ENCODE measurements at regions not wholly inside any gene's neighbourhood (a gene's known extent, or its start where the extent isn't known, plus 50 kb on each side); places are given as distances from the start of the nearest gene placed in this dataset.

DNA sequence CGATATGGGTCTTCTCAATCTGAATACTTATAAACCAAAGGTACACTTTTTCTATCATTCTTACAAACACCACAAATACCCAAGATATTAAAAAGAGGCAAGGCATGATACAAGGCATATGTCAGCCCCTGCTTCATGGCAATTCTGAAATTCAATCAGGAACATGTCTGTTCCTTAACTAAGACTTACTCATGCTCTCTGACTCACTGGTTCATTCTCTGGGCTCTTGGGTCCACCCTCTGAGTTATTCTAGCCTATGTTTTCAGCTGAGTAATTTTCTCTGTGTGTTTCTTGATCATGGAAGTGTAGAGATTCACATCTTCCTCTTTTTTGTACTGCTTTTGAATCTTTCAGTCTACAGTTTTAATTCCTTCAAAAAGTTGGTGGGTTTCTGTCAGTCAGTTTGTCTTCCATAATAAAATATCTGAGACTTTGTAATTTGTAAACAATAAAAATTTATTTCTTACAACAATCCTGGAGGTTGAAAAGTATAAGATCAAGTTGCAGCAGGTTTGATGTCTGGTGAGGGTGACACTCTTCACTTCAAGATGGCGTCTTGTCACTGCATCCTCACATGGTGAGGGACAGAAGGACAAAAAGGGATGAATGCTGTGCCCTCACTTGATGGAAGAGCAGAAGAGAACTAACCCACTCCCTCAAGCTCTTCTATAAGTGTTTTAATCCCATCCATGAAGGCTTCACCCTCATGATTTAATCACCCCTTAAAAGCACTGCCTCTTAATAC is 211.7 kb downstream of the FAM76B start:
- DNase-seq, result no peak

DNA sequence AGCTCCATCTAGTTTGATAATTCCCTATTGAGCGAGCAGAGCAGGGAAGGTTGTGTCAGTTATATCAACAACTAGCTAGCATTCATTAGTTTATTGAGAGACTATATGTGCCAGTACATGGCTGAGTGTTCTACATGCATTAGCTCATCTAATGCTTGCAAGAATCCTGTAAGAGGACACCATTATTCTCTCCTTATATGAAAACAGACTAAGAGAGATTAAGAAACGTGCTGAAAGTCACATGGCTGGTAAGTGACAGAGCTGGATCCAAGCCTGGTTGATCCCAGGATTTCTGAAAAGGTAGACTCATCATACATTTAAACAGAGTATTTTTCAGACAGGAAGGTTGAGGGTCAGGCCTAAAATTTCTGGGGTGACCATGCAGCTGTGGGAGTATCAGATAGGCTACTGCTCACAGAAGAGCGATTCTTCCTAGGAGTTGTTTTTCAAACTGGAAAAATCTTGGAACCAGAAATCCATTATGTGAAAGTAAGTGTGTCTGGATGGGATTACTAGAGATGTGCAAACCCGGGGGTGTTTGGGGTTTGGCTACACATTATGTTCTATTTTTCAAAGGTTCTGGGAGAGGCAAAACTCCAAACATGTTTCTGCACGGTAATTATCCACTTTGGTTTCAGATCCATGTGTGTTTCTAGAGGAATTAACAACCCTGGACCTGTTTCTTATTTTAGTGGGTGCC is 213.3 kb downstream of the FAM76B start:
- DNase-seq, result no peak

DNA sequence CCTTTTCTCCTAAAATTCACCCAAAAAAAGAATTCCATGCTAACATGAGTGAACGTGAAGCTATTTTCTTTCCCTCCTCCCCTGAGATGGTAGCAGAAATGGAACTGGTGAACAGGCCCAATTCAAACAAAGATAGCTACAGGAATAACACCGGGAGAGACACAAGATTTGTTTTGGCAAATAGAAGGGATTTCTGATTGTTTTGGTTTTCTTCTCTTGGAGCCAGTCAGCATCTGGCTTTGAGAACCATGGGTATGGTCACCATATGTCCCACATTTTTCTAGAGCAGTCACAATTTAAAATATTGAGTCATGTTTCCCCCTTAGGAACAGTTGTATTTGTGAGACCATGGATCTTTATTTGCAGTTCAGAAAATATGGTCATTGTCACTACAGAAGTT is 214.1 kb downstream of the FAM76B start:
- no peak for DNase-seq

- no peak for DNase-seq
Measured at GRCh38 chr11:95571718-95572260, 217.8 kb downstream of the FAM76B start.

- DNase-seq, result no peak
Measured at GRCh38 chr11:95570845-95571244, 218.7 kb downstream of the FAM76B start.

DNA sequence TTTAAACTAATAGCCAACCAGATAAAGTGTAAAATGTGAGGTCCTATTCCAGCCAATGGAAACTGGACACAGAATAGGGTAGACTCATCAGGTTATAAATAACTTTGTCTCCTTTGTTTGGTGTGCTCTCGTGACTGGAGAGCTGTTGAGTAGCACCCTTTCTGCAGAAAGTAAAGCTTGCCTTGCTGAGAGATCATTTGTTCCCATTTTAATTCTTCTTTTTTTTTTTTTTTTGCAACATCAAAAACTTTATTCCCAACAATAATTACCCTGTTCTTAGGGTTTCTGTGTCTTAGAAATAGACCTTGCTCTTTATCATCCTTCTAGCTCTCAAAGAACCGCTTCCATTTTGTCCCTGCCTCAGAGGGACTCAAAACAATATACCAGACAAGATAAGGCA is 220.4 kb downstream of the FAM76B start:
- DNase-seq, result no peak

GRCh38 chr11:95568281-95568680 is 221.3 kb downstream of the FAM76B start:
- DNase-seq, result no peak

DNA sequence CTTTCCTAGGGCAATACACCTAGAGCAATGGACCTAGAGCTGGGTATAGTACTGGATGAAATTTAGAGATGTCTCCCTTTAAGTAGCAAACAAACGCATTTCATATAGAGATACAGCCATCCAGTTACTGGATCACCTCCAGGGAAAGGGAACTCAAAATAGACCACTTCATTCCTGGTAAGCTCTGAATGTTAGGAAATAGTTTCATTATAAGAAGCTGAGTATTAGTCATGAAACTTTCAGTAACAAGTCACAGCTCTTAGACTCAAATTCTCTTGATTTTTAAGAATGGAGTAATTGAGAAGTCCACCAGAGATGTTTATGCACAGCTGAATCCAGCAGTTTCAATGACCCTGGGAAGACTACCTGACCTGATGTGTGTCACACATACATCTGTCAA is 221.9 kb downstream of the FAM76B start:
- no peak for DNase-seq

GRCh38 chr11:95566211-95566610 is 223.4 kb downstream of the FAM76B start:
- no peak for DNase-seq

DNA sequence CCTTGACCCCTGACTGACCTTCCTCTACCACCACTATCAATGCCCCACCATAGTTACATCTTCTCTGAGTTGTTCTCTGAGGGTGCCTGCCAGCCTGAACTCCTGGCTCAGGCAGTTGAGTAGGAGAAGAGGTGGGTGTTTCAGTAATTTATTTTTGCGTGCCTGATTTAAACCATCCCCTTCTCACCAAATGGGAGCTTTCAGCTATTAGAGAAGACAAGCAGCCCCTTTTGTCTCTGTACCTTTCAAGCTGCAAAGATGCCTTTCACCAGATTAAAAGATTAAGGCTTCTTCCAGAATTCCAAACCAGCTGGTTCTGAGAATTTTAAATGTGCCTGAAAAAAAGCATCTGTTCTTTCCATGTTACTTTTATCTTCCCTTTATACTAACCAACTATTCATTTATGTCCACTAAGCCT is 223.8 kb downstream of the FAM76B start:
- no peak for DNase-seq

DNA sequence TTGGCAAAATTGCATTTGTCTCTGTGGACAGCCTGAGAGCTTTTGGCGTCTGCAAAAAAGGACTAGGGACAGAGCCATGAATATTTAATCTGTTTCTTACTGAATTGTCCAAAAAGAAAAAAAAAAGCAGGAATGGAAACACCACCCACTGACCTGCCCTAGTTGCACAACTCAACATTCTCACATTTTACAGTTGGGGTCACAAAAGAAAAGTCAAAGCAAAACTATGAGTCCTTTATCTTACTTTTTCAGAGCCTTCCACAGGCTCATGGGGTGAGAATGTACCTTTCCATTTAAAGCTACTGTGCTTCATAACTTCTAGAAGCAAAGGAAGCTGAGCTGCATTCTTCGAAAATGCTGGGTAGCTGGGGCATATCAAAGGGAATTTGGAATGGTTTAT is 225.7 kb downstream of the FAM76B start:
- no peak for DNase-seq

GRCh38 chr11:95563173-95563572 is 226.4 kb downstream of the FAM76B start:
- no peak for DNase-seq

- no peak for DNase-seq
Measured at GRCh38 chr11:95562196-95562921, 227.2 kb downstream of the FAM76B start.

- DNase-seq, result no peak
Measured at GRCh38 chr11:95559899-95560298, 229.7 kb downstream of the FAM76B start.

DNA sequence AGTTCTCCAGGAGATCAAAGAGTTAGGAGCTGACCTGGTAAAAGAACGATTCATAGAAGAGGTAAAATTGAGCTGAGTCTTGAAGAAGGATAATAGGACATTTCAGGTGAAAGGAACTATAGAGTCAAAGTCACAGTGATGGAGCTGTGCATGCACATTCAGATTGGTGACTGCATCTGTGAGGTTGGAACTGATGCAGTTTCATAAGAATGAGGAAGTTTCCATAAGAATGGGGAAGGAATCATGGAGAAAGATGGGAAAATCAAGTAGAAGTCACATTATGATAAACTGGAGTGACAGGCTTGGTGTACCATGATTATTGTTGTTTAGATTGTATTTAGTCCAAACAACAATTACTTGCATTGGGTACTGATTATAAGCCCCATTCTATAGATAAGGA is 232.2 kb downstream of the FAM76B start:
- DNase-seq, result no peak

DNA sequence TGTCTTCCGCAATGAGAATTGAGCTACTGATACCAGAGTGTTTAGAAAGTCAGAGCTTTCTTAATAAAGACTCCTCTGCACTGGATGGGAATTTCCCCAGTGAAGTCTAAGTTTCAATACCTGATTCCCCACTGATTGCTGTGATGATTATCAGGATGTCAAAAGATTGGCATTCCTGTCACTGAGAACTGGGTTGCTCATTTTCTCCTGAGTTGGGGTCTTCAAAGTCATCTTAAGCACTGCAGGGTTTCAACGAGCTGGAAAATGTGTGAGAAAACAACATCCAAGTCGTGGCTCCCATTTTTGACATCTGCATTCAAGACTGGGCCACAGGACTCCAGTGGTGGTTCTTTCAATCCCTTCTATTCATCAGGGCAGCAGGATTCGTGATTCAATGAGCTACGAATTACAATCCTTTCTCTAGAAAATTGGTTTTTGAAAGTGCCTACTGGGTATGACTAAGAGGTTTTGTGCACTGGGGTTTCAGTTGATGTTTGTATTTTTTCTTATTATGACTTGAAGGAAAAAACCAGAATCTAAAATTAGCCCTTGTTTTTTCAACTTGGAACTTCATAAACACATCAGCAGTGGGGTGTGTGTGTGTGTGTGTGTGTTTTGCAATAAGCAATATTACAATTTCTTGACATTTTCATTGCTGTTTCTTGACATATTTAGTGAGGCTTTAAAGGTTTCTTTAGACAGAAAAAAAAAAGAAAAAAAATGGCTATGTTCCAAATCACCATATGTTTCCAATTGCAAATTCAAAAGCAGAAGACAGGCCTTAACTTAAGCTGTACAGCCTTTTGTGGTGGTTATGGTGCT is 233.0 kb downstream of the FAM76B start:
- DNase-seq, result no peak

DNA sequence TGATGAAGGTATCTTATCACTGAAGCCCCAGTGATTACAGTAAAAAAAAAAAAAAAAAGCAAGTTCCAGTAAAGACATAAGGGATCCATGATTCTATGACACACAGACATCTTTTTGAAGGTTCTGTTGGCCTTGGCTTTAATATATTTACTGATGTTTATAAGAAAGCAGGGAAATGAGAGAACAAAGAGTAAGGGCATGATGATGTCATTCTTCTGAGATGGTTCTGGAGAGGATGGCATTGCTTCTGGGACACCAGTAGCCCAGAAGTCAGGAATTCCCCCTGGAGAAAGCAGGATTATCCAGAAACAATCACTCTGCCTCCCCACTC is 233.6 kb downstream of the FAM76B start:
- DNase-seq, result no peak

DNA sequence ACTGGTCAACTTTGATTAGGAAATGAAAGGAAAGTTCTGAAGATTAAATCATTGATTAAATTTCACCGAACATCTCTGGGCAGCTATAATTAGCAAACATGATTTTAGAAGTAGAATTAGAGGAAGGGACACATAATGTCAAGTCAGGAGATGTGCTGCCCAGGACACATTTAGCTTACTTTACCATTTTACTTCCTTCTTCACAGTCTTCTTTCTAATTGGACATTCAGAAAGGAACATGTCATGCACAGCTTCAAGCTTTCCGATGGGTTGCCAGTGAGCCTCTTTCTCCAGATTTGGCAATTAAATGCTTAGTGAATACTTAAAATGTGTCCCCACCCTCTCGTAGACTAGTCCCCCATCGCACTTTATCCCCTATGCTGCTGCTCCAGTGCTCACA is 234.7 kb downstream of the FAM76B start:
- DNase-seq, result no peak

- DNase-seq, result no peak
Measured at GRCh38 chr11:95549301-95549700, 240.3 kb downstream of the FAM76B start.

DNA sequence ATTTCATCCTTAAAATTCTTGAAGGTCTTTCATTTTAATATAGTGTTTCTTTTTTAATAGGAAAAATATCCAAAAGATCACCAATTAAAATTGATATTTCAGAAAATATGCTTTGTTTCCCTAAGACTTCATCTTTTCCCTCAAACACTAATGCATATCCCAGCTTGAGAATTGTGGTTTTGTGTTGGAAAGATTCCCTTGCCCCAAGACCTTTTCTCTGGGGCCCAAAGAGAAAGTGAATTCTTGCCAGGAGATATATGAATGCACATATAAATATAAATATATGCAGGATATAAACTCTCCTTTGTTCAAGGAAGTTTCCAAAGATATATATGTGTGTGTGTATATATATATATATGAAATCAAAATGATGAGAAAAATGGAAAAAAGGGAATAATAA is 241.2 kb downstream of the FAM76B start:
- DNase-seq, result no peak

DNA sequence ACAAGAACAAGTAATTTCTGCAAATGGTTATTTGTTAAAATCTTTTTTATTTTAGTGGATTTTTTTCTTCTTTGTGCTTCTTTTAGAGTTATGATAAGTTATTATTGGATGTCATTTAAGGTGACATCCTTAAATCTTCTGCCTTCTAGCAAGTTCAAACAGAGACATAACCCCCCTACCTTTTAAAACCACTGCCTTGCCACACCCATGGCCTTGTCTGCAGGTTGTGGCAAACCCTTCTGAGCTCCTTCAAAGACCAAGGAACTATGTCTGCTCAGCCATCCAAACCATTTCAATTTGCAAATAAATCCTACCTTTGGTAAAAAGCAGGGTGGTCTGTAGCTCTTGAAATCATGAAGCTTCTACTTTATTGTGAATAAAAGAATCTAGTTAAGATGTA is 241.6 kb downstream of the FAM76B start:
- DNase-seq, result no peak

DNA sequence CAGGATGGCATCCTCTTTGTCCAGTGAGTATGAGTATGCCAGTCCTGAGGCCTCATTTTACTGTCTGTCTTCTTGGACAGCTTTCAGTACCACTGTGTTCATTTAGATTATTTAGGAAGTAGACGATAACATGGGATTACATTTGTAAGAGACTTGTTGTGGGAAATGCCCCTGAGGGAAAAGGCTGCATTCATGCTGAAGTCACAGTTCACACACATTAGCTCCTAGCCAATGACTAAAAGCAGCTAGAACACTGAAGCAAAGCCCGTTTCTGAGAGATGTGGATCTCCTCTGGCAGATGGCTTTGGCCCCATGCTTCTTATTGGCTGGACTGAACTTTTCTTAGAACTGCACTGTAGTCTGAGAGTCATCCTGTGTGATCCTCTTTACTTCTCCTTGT is 242.4 kb downstream of the FAM76B start:
- DNase-seq, result no peak
